RWPE1 (cell line): ENCODE measurements at regions not wholly inside any gene's neighbourhood (a gene's known extent, or its start where the extent isn't known, plus 50 kb on each side); places are given as distances from the start of the nearest gene placed in this dataset.
A peak's percentile ranks its signal among the peaks of the same experiment; 100 is the strongest.

Source experiments
- CTCF ChIA-PET: fragments of 350-600 bp; sonication (Branson Sonifier 250); formaldehyde crosslinking; extraction: SDS; loops from one replicate; lab custom pipeline; 2021; lab: Yijun Ruan, JAX
- POLR2A ChIA-PET: fragments of 400-600 bp; formaldehyde crosslinking; extraction: SDS; loops from one replicate; lab custom pipeline; 2020; ENCODE audit warnings: antibody characterized with exemption; ENCODE audit not compliant: low non-redundant PET; lab: Yijun Ruan, JAX
- DNase-seq: peaks from one replicate; pipeline ENCODE4 v3.0.0; 2012; ENCODE audit warnings: low spot score
- H3K27ac ChIP-seq: fragments of 450-650 bp; 2 replicates; pipeline ENCODE4 v1.5.1; 2017
- TF ChIP-seq, protein P1 (sequence below): fragments of 450-650 bp; conservative IDR thresholded peaks from 2 replicates; pipeline ENCODE4 v1.5.1; 2017; ENCODE audit warnings: low read depth, mild to moderate bottlenecking

DNA sequence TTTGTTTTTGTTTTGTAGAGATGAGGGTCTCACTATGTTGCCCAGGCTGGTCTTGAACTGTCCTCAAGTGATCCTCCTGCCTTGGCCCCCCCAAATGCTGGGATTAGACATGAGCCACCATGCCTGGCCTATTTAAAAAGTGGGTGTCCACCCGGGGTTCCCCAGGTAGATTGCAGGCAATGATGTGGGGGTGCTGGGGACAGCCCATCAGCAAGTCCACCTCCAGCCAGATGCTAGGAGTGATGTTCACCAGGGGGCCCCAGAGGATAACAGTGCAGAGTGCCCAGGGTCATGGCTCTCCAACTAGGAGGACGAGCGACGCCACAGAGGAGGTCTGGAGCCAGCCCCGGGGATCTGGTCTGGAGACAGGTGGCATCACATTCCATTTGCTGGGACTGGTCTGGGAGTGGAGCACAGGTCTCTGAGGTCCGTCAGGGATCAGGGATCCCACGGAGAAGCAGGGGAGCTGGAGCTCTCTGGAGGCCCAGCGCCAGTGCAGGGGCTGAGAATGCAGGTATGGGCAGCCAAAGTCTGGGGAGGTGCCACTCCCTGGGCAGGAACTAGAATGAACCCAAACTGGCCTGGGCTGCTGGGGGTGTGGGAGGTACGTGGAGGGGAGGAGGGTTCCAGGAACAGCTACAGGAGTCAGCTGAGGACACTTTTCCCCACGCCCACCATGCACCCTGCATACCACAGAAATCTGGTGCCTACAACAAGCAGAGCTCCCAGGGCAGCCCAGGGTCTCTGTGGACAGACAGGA is 51.2 kb upstream of the PCSK6 start:
- ChIA-PET CTCF (no interaction called here), POLR2A (no interaction called here)
- no peak overlapping the region for H3K27ac ChIP-seq
- DNase-seq, result peak; percentile 20
- TF ChIP-seq, protein P1, sequence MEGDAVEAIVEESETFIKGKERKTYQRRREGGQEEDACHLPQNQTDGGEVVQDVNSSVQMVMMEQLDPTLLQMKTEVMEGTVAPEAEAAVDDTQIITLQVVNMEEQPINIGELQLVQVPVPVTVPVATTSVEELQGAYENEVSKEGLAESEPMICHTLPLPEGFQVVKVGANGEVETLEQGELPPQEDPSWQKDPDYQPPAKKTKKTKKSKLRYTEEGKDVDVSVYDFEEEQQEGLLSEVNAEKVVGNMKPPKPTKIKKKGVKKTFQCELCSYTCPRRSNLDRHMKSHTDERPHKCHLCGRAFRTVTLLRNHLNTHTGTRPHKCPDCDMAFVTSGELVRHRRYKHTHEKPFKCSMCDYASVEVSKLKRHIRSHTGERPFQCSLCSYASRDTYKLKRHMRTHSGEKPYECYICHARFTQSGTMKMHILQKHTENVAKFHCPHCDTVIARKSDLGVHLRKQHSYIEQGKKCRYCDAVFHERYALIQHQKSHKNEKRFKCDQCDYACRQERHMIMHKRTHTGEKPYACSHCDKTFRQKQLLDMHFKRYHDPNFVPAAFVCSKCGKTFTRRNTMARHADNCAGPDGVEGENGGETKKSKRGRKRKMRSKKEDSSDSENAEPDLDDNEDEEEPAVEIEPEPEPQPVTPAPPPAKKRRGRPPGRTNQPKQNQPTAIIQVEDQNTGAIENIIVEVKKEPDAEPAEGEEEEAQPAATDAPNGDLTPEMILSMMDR, result no peak

- POLR2A ChIA-PET, result no interaction called here
Observed at GRCh38 chr15:101539930-101540329, 50.4 kb upstream of the PCSK6 start.

DNA sequence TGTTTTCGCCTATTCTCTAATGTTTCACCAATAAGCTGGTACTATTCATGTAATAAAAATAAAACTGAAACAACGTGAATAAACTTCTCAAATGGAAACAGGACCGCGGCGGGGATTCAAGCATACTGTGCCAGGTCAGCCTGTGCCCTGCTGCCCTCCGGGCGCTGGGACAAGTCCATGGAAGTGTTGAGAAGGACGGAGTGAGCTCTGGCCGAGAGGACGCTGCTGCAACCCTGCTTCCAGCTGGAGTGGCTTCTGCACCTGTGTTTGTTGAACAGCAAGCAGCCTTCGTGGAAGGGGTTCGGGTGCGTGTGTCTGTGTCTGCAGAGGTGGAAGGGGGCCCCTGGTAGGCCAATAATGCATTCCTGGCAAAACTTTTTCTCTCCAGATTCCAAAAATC is 50.0 kb upstream of the PCSK6 start:
- ChIA-PET POLR2A (no interaction called here), CTCF (no interaction called here)
- TF ChIP-seq, protein P1, result no peak
- no peak for DNase-seq
- no peak overlapping the region for H3K27ac ChIP-seq

More at GRCh38 chr15:101539930-101540329, 50.4 kb upstream of the PCSK6 start:
- TF ChIP-seq, protein P1, result no peak
- no peak for DNase-seq
- no peak overlapping the region for H3K27ac ChIP-seq
- CTCF ChIA-PET, result no interaction called here
